Stimulated activated memory B cell treated with anti-CD40 and anti-IgM and Interleukin-4, amounts not matched to agents 10 μg/mL and 1 μg/mL and 100 μg/mL, for 72 hours (primary cell): ENCODE measurements at regions not wholly inside any gene's neighbourhood (a gene's known extent, or its start where the extent isn't known, plus 50 kb on each side); places are given as distances from the start of the nearest gene placed in this dataset.

ENCODE experiments used
- ATAC-seq: fragments of 150-1000 bp; cut with Tn5 transposase; 2 replicates; pipeline ENCODE4 v1.10.0; 2021
- H3K27ac Mint-ChIP-seq: one replicate; pipeline ENCODE4 v1.8.0; 2022; ENCODE audit warnings: mild to moderate bottlenecking, mixed read lengths
- H3K27me3 Mint-ChIP-seq: one replicate; pipeline ENCODE4 v1.8.0; 2022; ENCODE audit warnings: mixed read lengths
- H3K36me3 Mint-ChIP-seq: one replicate; pipeline ENCODE4 v1.8.0; 2022; ENCODE audit warnings: mixed read lengths
- H3K4me1 Mint-ChIP-seq: one replicate; pipeline ENCODE4 v1.8.0; 2022; ENCODE audit warnings: mixed read lengths
- H3K4me3 Mint-ChIP-seq: one replicate; pipeline ENCODE4 v1.8.0; 2022; ENCODE audit warnings: mild to moderate bottlenecking, moderate library complexity, mixed read lengths
- H3K9me3 Mint-ChIP-seq: one replicate; pipeline ENCODE4 v1.8.0; 2022; ENCODE audit warnings: mixed read lengths

DNA sequence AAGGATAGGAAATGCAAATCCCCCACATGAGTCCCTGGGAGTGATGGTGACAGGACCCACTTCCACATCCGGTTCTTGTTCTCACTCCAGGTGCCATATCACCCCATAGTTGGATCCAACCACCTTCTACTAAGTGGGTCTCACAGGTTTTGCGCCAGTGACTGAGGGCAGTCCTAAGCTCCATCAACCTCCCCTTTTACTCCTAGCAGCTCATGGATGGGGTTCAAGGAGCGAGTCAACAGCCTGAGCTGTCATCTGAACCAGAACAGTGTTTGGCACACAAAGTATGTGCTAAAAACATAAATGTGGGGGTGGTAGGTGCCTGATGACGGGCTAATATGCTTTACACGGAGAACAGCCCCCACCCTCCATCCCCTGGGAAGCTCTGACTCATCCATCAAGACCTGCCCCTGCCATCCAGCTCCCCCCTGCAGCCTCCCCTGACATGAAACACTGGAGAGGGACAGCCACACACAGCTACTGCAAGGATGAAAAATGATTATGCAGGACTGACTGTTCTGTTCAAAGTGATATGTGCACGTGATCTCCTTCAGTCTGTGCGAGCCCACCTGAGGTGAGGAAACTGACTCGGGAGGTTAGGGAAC lies 143.2 kb upstream of the CDH5 start:
- H3K36me3 Mint-ChIP-seq, result no peaks in the 10 kb centered on the region
- H3K27me3 Mint-ChIP-seq, result peaks cover 28% of the 10 kb centered on the region
- H3K9me3 Mint-ChIP-seq, result no peaks in the 10 kb centered on the region
- no peak overlapping the region for H3K27ac Mint-ChIP-seq
- H3K4me3 Mint-ChIP-seq, result no peak overlapping the region
- ATAC-seq, result no peak
- H3K4me1 Mint-ChIP-seq, result no peaks in the 10 kb centered on the region

- Mint-ChIP-seq H3K4me3 (no peak overlapping the region), H3K9me3 (no peaks in the 10 kb centered on the region), H3K27me3 (peaks cover 30% of the 10 kb centered on the region), H3K36me3 (no peaks in the 10 kb centered on the region), H3K4me1 (no peaks in the 10 kb centered on the region), H3K27ac (no peak overlapping the region)
- no peak for ATAC-seq
These were observed 143.7 kb upstream of the CDH5 start for GRCh38 chr16:66222756-66223155.

- no peak for ATAC-seq
- Mint-ChIP-seq H3K27ac (no peak overlapping the region), H3K9me3 (no peaks in the 10 kb centered on the region), H3K4me3 (no peak overlapping the region), H3K36me3 (no peaks in the 10 kb centered on the region), H3K4me1 (no peaks in the 10 kb centered on the region), H3K27me3 (peaks cover 25% of the 10 kb centered on the region)
These were observed 145.8 kb upstream of the CDH5 start for GRCh38 chr16:66220702-66221101.

GRCh38 chr16:66219491-66219890 lies 147.0 kb upstream of the CDH5 start:
- no peak for ATAC-seq
- H3K4me3 Mint-ChIP-seq, result no peak overlapping the region
- H3K36me3 Mint-ChIP-seq, result no peaks in the 10 kb centered on the region
- no peaks in the 10 kb centered on the region for H3K9me3 Mint-ChIP-seq
- H3K27ac Mint-ChIP-seq, result no peak overlapping the region
- H3K4me1 Mint-ChIP-seq, result no peaks in the 10 kb centered on the region
- peaks cover 36% of the 10 kb centered on the region for H3K27me3 Mint-ChIP-seq

DNA sequence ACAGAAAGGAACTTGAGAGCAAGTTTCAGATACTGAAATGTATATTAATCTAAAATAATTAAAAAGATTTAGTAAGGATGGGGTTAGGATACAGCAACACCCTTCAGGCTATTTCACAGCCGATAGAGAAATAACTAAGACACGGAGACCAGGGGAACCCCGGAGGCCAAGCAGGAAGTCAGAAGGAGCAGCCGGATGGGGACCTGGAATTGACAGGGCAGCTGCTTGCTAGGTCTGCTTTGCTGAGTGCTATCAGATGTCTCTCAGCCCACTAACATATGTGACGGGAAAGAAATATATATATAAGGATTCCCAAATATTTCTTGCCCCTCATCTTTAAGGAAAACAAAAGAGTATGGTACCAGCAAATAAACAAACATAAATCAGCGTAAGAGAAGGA lies 154.1 kb upstream of the CDH5 start:
- no peaks in the 10 kb centered on the region for H3K36me3 Mint-ChIP-seq
- H3K4me1 Mint-ChIP-seq, result no peaks in the 10 kb centered on the region
- no peak overlapping the region for H3K4me3 Mint-ChIP-seq
- no peaks in the 10 kb centered on the region for H3K9me3 Mint-ChIP-seq
- H3K27ac Mint-ChIP-seq, result no peak overlapping the region
- ATAC-seq, result no peak
- peaks cover 35% of the 10 kb centered on the region for H3K27me3 Mint-ChIP-seq

GRCh38 chr16:66211651-66212050 lies 154.8 kb upstream of the CDH5 start:
- no peaks in the 10 kb centered on the region for H3K36me3 Mint-ChIP-seq
- ATAC-seq, result no peak
- H3K9me3 Mint-ChIP-seq, result no peaks in the 10 kb centered on the region
- H3K4me3 Mint-ChIP-seq, result no peak overlapping the region
- no peak overlapping the region for H3K27ac Mint-ChIP-seq
- H3K27me3 Mint-ChIP-seq, result peaks cover 35% of the 10 kb centered on the region
- no peaks in the 10 kb centered on the region for H3K4me1 Mint-ChIP-seq

DNA sequence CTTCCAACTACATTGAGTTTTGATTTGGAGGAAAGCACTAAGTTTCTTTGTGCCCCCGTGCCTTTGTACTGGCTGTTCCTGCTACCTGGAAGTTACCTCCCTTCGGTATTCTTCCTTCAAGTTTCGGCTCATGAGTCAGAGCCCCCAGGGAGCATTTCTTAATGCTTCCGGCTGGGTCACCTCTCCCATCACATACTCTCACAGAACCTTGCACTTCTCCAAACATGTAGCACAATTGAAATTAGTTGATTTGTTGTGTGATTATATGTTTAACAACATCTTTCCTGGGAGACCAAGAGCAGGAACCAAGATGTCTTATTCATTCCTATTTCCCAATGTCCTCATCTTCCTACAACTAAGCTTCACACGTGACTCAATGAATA lies 158.6 kb upstream of the CDH5 start:
- no peak for ATAC-seq
- Mint-ChIP-seq H3K9me3 (no peaks in the 10 kb centered on the region), H3K4me1 (no peaks in the 10 kb centered on the region), H3K27me3 (peaks cover 17% of the 10 kb centered on the region), H3K36me3 (no peaks in the 10 kb centered on the region), H3K4me3 (no peak overlapping the region), H3K27ac (no peak overlapping the region)

DNA sequence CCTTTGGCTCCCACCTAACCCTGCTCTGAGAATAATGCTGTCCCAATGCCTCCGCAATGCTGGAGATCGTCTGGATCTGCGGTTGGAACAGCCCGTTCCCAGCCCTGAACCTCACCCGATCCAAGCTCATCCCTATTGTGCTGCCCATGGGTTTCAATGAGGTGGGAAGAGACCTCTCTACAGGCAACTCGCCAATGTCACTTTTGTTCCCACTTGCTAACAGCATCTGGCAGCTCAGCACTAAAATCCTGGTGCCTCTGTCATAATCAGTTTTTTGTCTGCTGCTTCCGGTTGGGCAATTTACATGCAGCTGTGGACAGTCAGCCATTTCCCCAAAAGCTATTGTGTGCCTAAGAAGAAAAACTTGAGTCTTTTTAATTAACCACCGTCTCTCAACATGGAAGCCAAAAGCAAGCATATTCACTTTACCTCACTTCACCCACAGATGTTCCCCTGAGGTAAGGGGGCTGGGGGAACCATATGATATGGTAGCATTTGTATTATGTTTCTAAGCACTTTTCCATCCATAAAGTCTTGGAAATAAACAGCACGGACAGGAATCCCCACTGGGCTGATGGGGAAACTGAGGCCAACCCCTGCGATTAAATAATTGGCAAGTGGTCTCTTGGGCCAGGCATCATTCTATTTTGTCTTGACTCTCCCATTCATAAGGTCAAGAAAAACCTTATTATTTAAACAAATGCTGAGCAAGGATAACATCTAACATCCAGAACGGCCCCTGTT lies 159.2 kb upstream of the CDH5 start:
- H3K27ac Mint-ChIP-seq, result no peak overlapping the region
- peaks cover 17% of the 10 kb centered on the region for H3K27me3 Mint-ChIP-seq
- no peaks in the 10 kb centered on the region for H3K4me1 Mint-ChIP-seq
- no peaks in the 10 kb centered on the region for H3K36me3 Mint-ChIP-seq
- no peaks in the 10 kb centered on the region for H3K9me3 Mint-ChIP-seq
- no peak overlapping the region for H3K4me3 Mint-ChIP-seq
- no peak for ATAC-seq

GRCh38 chr16:66206363-66206762 lies 160.1 kb upstream of the CDH5 start:
- no peaks in the 10 kb centered on the region for H3K36me3 Mint-ChIP-seq
- no peaks in the 10 kb centered on the region for H3K4me1 Mint-ChIP-seq
- ATAC-seq, result no peak
- H3K27ac Mint-ChIP-seq, result no peak overlapping the region
- no peak overlapping the region for H3K4me3 Mint-ChIP-seq
- H3K27me3 Mint-ChIP-seq, result peaks cover 17% of the 10 kb centered on the region
- H3K9me3 Mint-ChIP-seq, result no peaks in the 10 kb centered on the region

DNA sequence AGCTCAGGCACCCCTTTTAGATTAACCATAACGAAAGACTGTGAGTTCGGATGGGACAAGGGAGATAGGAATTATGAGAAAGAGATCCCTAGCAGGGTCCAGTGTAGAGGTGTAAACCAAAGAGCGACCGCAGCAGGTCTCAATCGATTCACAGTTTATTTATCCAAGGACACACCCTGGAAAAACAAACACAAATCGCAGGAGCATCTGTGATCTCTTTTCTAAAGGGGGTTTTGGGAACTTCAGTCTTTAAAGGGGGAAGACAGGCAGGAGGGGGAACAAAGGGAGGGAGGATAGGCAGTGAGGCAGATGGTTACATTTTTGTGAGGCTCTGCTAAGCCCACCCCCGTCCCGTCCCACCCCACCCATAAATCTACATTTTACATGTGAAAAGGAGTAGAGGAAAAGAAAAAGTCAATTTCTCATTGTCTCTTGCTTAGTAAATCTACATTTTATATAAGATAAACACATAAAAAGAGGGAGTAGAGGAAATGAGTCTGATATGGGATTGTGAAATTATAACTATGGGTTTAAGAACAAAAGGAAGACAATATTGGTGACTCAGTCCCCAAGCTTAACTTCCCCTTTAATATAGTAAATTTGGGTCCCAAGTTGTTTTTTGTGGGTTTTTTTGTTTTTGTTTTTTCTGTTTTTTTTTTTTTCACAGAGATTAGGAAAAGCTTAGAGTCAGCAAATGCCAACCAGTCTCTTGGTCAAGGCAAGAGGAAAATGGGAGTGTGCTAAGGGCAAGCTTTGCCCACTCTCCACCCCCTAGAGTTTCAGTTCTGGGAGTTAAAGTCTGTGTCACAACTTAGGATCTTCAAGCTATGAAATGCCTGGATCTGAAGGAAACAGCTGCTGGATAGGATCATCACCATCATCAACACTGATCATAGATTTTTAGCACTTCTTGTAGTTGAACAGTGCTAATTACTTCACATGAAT lies 160.9 kb upstream of the CDH5 start:
- Mint-ChIP-seq H3K4me3 (no peak overlapping the region), H3K27ac (no peak overlapping the region), H3K9me3 (no peaks in the 10 kb centered on the region), H3K27me3 (peaks cover 10% of the 10 kb centered on the region), H3K36me3 (no peaks in the 10 kb centered on the region), H3K4me1 (no peaks in the 10 kb centered on the region)
- no peak for ATAC-seq

DNA sequence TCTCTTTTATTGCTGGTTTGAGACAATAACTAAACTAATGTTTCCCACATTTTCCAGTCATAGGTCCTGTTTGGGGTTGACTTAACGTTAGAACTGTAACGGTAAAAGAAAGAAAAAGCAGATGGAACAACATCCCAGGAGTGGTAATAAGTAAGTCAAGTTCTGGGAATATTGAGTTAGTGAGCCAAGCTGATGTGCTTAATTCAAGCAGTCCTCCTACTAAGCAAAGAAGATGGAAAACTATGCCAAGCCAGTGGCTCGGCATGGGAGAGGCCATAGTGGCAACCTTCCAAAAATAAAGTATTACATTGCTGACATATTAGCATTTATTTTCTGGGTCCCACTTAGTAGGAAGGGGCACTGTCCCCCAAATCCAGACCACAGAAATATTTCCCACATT lies 161.7 kb upstream of the CDH5 start:
- Mint-ChIP-seq H3K27ac (no peak overlapping the region), H3K36me3 (no peaks in the 10 kb centered on the region), H3K9me3 (no peaks in the 10 kb centered on the region), H3K4me3 (no peak overlapping the region), H3K4me1 (no peaks in the 10 kb centered on the region), H3K27me3 (peaks cover 8% of the 10 kb centered on the region)
- ATAC-seq, result no peak

- no peak overlapping the region for H3K4me3 Mint-ChIP-seq
- no peaks in the 10 kb centered on the region for H3K36me3 Mint-ChIP-seq
- no peaks in the 10 kb centered on the region for H3K4me1 Mint-ChIP-seq
- no peak overlapping the region for H3K27ac Mint-ChIP-seq
- peaks cover 4% of the 10 kb centered on the region for H3K27me3 Mint-ChIP-seq
- no peaks in the 10 kb centered on the region for H3K9me3 Mint-ChIP-seq
- no peak for ATAC-seq
These were observed 163.0 kb upstream of the CDH5 start for GRCh38 chr16:66203476-66203875.

- Mint-ChIP-seq H3K27ac (no peak overlapping the region), H3K27me3 (no peaks in the 10 kb centered on the region), H3K4me3 (no peak overlapping the region), H3K36me3 (no peaks in the 10 kb centered on the region), H3K9me3 (no peaks in the 10 kb centered on the region), H3K4me1 (no peaks in the 10 kb centered on the region)
- ATAC-seq, result no peak
These were observed 167.3 kb upstream of the CDH5 start for GRCh38 chr16:66199189-66199588.

GRCh38 chr16:66198641-66199040 lies 167.8 kb upstream of the CDH5 start:
- no peaks in the 10 kb centered on the region for H3K27me3 Mint-ChIP-seq
- no peak overlapping the region for H3K27ac Mint-ChIP-seq
- H3K4me1 Mint-ChIP-seq, result no peaks in the 10 kb centered on the region
- no peak overlapping the region for H3K4me3 Mint-ChIP-seq
- no peaks in the 10 kb centered on the region for H3K36me3 Mint-ChIP-seq
- H3K9me3 Mint-ChIP-seq, result no peaks in the 10 kb centered on the region
- no peak for ATAC-seq

GRCh38 chr16:66197668-66198278 lies 168.7 kb upstream of the CDH5 start:
- H3K4me1 Mint-ChIP-seq, result no peaks in the 10 kb centered on the region
- H3K27ac Mint-ChIP-seq, result no peak overlapping the region
- H3K36me3 Mint-ChIP-seq, result no peaks in the 10 kb centered on the region
- H3K4me3 Mint-ChIP-seq, result no peak overlapping the region
- no peaks in the 10 kb centered on the region for H3K9me3 Mint-ChIP-seq
- no peak for ATAC-seq
- no peaks in the 10 kb centered on the region for H3K27me3 Mint-ChIP-seq
